ENCODE measurements at regions not wholly inside any gene's neighbourhood (a gene's known extent, or its start where the extent isn't known, plus 50 kb on each side); places are given as distances from the start of the nearest gene placed in this dataset.
A peak's percentile ranks its signal among the peaks of the same experiment; 100 is the strongest.

DNA sequence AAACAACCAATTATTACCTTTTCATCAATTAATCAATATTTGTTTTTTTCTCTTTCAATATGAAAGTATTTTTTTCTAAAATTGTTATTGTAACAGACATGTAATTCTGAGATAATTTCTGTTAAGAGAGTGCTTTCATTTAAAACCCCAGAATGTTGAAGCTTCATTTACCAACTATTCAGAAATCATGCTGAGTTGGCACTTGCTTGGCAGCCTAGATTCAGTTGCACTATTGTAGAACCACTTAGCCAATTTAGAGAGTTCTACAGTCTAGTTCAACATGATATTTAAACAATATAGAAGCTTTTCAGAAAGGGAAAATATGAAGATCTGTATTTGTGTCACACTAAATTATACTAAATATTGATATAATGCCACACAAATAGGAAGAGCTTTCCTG lies 56.1 kb upstream of the NKAIN2 start:
- DNase-seq (ENCODE audit: low read depth) = no peak

- DNase-seq (ENCODE audit: low read depth) = peak; percentile 48
These were observed 57.8 kb upstream of the NKAIN2 start for GRCh38 chr6:123745895-123746294.

DNA sequence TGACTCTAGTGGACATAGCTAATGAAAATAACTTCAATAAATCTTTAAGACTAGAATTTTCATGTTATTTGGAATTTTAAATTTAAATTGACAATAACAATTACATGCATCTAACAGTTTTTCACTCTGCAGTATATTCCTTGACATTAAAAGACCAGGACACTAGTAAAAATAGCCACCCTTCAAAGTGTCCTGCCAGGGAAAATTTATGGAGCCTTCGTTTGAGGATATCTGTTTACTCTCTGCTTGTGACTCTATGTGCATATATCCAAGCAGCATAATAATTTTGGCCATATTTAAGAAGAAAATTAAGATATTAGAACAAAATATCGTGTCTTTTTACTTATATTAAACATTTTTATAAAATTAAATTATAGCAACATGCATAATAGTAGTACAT lies 58.8 kb upstream of the NKAIN2 start:
- DNase-seq (ENCODE audit: low read depth) = no peak

DNA sequence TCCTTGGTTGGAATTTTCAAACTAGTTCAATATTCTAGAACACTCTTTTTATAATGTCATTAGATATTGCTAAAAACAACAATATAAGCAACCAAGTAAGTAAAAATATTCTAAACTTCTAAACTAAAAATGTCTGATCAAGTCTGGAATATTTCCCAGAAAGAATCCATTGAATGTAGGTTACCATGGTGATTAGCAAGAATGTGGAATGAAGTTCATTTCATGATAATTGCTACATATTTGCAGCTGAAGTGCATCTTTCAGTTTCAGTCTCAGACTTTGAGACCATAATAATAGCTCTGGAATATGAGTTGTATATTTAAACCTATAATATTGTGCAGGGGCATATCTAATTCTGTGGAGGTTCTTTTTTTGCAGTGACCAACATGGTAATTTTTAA lies 61.0 kb upstream of the NKAIN2 start:
- no peak for DNase-seq (ENCODE audit: low read depth)

GRCh38 chr6:123733180-123733579 lies 70.5 kb upstream of the NKAIN2 start:
- no peak for DNase-seq (ENCODE audit: low read depth)

- peak; percentile 12 for DNase-seq (ENCODE audit: low read depth)
These were observed 79.8 kb upstream of the TRDN start for GRCh38 chr6:123716506-123716905.

DNA sequence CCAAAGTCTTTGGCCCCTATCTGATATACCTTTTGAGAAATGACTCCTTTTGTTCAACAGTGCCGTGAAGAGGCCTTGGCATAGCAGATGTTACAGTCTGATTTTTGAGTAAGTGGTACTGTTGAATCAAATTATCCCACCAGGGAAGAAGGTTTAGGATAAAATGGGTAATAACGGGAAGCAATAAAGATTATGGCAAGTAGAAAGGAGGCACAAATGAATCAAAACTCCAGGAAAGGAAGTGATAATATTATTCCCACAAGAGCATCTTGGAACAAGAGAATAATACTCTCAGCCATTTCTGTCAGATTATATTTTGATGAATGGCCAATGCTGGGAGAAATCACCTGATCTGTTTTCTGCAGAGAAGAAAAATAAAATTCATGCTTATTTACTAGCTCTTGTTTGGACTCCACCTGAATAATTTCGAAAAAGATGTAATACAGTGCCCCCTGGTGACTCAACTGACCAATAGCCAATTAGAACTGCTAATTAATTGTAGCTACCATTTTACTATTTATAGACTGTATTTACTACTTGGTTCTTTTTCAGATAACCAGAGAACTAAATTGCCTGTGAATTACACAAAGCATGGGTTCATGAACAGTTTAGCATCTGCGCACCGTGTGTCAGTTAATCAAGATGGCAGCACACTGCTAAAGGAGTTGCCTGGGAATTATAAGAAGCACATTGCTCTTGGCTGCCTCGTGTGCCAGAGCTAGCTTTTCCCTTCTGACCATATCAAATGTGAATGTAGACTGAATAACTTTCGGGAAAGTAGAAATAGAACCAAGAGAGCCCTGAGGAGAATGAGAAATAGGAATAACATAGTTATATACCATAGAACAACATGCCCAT lies 78.5 kb upstream of the TRDN start:
- peak; percentile 41 for DNase-seq (ENCODE audit: low read depth)

GRCh38 chr6:123712831-123713230 lies 76.1 kb upstream of the TRDN start:
- no peak for DNase-seq (ENCODE audit: low read depth)

DNA sequence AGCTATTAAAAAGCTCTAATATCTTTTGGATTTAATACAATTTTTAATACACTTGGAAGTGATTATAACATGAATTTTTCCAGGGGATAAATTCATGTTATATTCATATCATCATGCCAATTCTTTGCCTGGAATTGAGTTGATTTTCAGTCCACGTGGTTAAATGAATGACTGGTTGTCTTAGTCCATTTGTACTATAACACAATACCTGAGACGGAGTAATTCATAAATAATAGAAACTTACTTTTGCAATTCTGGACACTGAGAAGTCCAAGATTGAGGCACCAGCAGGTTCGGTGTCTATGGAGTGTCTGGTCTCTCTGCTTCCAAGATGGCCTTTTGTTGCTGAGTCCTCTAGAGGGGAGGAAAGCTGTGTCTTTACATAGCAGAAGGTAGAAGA lies 66.2 kb upstream of the TRDN start:
- no peak for DNase-seq (ENCODE audit: low read depth)

- no peak for DNase-seq (ENCODE audit: low read depth)
These were observed 51.1 kb upstream of the TRDN start for GRCh38 chr6:123687864-123688263.
